ENCODE measurements at regions not wholly inside any gene's neighbourhood (a gene's known extent, or its start where the extent isn't known, plus 50 kb on each side); places are given as distances from the start of the nearest gene placed in this dataset.
A peak's percentile ranks its signal among the peaks of the same experiment; 100 is the strongest.
"Not testable (repeated sequence)": the region's sequence is repeated elsewhere in the genome, so short reads cannot be mapped to it uniquely, and the experiment has no call there.

- DNase-seq: no peak
Observed at GRCh38 chrX:115912372-115912897, 258.1 kb upstream of the AGTR2 start.

GRCh38 chrX:115913575-115913974, 257.0 kb upstream of the AGTR2 start:
- no peak for DNase-seq

GRCh38 chrX:115915625-115916024, 254.9 kb upstream of the AGTR2 start:
- not testable (repeated sequence) for DNase-seq

- no peak for DNase-seq
Observed at GRCh38 chrX:115929480-115929879, 241.1 kb upstream of the AGTR2 start.

- DNase-seq: no peak
Observed at GRCh38 chrX:115936008-115936407, 234.5 kb upstream of the AGTR2 start.

- DNase-seq: no peak
Observed at GRCh38 chrX:115939070-115939469, 231.5 kb upstream of the AGTR2 start.

GRCh38 chrX:115939636-115940160, 230.8 kb upstream of the AGTR2 start:
- DNase-seq: no peak

- no peak for DNase-seq
Observed at GRCh38 chrX:115940348-115940747, 230.2 kb upstream of the AGTR2 start.

- DNase-seq: peak; percentile 30
Observed at GRCh38 chrX:115940888-115941332, 229.6 kb upstream of the AGTR2 start.

- DNase-seq: no peak
Observed at GRCh38 chrX:115941388-115941787, 229.2 kb upstream of the AGTR2 start.

- no peak for DNase-seq
Observed at GRCh38 chrX:115946059-115946458, 224.5 kb upstream of the AGTR2 start.

GRCh38 chrX:115948018-115948923, 222.3 kb upstream of the AGTR2 start:
- DNase-seq: no peak

GRCh38 chrX:115949900-115950822, 220.4 kb upstream of the AGTR2 start:
- DNase-seq: no peak

GRCh38 chrX:115952417-115953092, 218.0 kb upstream of the AGTR2 start:
- DNase-seq: no peak

- no peak for DNase-seq
Observed at GRCh38 chrX:115957862-115958490, 212.6 kb upstream of the AGTR2 start.

- no peak for DNase-seq
Observed at GRCh38 chrX:115958687-115959359, 211.7 kb upstream of the AGTR2 start.

- no peak for DNase-seq
Observed at GRCh38 chrX:115960440-115961084, 210.0 kb upstream of the AGTR2 start.

- DNase-seq: no peak
Observed at GRCh38 chrX:115966920-115967319, 203.6 kb upstream of the AGTR2 start.

- DNase-seq: no peak
Observed at GRCh38 chrX:115968436-115969252, 201.9 kb upstream of the AGTR2 start.

GRCh38 chrX:115970718-115971117, 199.8 kb upstream of the AGTR2 start:
- DNase-seq: no peak

Data from hematopoietic multipotent progenitor cell treated with erythropoietin and hydrocortisone succinate and interleukin-3 and kit ligand, for 8 days (in vitro differentiated cells).